HG03039 (cell line): ENCODE measurements at regions not wholly inside any gene's neighbourhood (a gene's known extent, or its start where the extent isn't known, plus 50 kb on each side); places are given as distances from the start of the nearest gene placed in this dataset.
A peak's percentile ranks its signal among the peaks of the same experiment; 100 is the strongest.
"Not testable (repeated sequence)": the region's sequence is repeated elsewhere in the genome, so short reads cannot be mapped to it uniquely, and the experiment has no call there.

Experiments
- ATAC-seq: cut with Tn5 transposase; IDR thresholded peaks from one replicate; pipeline ENCODE4 v1.9.1; 2021; ENCODE audit warnings: mild to moderate bottlenecking, moderate library complexity; ENCODE audit not compliant: unreplicated experiment

DNA sequence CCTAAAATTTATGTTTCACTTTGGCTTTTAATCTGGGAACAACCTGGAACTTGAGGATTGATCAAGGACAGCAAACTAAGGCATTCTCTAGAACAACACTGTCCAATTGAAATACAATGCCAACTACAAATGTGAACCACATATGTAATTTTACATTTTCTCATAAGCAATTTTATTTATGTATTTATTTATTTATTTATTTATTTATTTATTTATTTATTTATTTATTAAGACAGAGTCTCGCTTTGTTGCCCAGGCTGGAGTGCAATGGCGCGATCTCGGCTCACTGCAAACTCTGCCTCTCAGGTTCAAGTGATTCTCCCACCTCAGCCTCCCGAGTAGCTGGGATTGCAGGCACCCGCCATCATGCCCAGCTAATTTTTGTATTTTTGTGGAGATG is 448.7 kb downstream of the BUD13 start:
- not testable (repeated sequence) for ATAC-seq

DNA sequence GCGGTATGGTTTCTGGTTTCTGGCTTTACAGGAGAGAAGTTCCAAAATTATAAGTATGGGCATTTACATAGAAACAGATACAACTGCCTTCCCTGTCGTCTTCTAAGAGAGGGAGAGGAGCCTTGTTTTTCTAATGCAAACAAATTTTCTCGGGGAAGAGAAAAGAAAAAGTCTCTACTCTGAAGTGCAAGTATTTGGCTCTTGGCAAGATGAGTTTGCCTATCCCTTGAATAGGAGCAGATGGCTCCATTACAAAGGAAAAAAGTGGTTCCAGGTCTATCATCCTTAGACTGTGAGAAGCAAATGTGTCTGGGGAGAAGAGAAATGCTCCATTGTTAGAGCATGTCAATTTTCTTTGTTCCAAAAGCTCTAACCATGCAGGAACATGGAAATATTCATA is 455.6 kb downstream of the BUD13 start:
- no peak for ATAC-seq

DNA sequence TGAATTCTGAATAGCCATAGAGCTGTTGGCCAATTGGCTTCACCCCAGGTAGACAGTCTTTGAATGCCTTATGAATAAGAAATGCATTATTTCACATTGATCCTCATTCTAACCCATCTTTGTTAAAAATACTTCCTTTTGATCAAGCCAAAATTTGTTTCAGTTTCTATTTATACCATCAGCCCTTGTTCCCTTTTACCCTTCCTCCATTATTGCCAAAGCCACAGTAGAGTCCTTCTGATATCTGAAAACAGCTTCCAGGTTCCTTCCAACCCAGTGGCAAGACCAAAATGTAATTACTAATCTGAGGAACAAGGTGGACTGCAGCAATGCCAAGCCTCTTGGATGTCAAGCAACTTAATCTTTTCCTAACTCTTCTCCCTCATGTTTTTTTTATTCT is 458.8 kb downstream of the BUD13 start:
- ATAC-seq: no peak

DNA sequence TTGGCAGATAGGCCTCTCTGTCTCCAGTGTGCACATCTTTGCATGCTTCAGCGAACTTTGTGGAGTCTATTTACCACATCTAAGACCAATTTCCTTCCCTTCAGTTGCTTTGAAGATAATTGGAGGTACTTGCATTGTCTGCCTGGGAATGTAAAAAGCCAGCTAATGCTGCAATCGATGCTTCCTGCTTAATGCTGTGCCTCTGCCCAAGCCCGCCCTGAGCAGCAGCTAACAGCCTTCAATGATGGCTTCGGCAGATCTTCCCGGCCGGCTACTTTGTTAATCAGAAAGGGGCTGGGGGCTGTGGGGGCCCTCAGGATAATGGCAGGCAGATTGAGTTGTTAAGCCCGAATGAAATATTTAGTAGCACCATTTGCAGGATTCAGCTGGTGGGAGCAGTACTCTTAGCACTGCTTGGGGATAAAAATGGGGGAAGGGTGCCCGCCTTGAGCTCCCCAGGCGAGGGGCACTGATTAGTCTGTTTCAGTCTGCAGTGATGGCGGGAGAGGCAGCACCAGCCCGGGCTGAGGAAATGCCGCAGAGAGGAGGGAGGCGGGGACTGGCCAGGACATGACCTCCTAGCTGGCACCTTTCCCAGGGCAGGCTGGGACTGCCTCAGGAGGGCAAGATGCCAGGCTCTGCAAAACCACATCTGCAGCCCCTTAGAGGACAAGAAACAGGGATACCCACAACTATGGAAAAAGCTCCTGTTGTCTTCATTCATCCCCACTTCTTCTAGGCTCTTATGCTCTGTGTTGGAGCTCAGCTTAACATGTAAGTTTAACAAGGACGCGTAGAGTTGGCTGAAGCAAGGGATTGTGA is 460.0 kb downstream of the BUD13 start:
- ATAC-seq: no peak

DNA sequence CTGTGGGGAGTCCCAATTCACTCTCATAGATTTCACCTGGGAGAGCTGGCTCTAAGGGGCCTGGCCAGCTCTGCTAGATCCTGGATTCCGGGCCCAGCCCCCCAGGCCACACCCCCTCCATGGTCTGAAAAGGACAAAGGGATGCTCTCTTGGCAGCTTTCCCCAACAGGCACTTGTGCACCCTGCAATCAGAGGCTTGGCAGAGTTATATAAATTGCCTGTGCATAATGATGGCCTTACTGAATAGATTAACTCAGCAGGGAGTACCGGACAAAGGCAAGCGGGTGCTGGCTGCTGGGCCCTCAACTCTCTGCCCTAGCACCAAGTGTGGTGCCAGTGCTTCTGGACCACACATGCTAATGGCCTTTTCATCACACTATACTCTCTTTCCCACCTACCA is 461.6 kb downstream of the BUD13 start:
- no peak for ATAC-seq

DNA sequence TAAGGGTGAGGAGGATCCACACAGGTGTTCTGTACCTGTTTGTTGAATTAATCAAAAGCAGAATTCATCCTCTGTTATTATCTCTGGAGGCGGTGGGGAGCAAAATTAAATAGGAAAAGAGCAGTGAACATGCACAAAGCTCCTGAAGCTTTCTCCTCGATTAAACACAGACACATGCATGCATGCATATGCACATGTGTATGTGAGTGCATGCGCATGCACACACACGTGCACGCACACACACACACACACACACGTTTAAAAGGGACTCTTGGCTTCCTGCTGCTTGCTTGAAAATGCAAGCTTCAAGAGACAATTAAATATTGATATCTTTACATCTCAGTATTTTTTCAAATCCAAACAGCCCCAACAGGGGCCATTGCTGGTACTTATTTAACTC is 462.1 kb downstream of the BUD13 start:
- no peak for ATAC-seq

DNA sequence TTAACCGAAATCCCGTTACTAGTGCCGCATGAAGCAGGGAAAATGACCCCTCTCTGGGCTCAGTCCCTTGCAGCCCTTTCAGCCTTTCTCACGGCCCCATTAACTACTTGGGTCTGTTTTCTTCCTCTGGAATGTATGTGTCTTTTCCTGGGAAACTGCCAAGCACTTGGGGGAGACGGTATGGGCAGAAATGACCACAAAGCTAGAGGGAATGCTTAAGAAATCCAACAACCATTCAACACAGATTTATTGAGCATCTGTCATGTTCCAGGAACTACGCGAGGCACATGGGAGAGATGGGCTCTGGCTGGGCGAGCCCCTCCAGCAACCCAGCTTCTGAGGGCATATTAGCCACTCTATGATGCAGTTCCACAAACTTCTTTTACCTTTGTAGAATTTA is 462.6 kb downstream of the BUD13 start:
- no peak for ATAC-seq

DNA sequence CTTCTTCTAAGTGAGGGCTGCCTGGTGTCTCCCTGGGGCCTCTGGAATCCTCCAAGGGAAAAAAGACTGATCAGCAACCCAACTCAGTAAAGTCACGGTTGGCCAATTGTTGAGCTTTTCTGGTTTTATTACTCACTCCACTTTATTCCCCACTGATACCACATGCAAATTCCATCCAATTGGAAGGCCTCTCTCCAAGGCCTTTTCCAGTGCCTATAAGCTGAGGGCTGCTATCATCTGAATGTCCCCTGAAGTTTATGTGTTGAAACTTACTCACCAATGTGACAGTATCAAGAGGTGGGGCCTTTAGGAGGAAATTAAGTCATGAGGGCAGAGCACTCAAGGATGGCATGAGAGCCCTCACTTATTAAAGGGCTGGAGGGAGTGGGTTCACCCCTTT is 463.3 kb downstream of the BUD13 start:
- ATAC-seq: no peak

DNA sequence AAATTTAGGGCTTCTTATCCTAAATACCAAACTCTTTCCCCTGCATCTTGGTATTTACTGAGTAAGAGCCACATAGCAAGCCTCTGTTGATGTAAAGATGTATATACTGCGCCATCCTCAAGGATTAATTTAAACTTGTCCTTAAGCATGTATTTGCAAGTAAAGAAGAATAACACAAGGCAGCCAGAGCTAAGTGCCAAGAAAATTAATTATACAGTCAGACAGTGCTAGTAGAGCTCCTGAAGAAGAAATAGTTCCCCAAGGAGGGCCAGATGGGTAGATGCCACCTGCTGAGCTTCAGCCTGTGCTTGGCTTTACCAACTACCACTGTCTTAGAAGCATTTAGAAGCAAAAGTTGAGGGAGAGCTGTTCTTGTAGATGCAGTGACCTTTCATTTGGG is 470.0 kb downstream of the BUD13 start:
- no peak for ATAC-seq

DNA sequence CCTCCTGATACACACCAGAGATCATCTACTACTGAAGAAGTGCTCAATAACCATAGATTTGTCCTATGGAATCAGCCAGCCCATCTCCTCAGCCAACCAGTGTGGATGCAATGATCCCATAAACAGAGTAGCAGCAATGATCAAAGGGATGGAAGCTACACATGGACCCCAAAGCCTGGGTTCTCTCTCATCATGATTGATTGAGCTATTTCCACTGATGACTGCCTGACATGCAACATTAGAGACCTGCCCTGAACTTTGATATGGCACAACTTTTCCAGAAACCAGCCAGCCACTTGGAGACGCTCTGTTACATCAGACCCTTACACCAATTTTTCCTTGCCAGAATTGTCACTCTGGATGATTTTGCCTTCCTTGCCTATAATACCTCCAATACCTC is 471.6 kb downstream of the BUD13 start:
- no peak for ATAC-seq

DNA sequence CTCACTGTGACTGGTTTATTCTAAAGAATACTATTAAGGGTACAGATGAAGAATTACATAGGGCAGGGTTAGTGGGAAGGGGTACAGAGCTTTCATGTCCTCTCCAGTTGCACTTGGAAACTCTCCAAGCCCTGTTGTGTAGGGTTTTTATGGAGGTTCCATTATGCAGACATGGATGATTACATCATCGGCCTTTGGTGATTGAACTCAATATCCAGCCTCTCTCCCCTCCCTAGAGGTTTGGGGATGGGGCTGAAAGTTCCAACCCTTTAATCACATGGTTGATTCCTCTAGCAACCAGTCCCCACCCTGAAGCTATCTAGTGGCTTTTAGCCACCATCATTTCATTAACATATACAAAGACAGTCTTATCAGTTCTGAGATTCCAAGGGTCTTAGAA is 472.6 kb downstream of the BUD13 start:
- ATAC-seq: no peak

DNA sequence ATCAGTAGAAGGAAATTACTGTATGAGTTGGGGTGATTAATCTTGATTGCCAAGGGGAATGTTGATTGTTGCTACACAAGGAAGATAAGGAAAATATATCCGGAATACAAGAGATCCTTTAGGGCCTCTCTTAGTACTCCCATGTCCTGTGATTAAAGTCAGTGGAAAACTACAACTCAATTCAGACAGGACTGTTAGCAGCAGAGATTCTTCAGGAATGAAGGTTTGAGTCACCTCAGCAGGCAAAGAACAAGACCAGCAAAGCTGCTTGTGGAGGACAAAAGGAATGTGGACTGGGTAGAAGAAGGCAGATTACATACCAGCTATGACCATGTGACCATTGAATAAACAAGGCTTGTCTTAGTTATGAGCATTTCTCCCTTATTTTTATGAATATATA is 478.2 kb downstream of the BUD13 start:
- no peak for ATAC-seq

DNA sequence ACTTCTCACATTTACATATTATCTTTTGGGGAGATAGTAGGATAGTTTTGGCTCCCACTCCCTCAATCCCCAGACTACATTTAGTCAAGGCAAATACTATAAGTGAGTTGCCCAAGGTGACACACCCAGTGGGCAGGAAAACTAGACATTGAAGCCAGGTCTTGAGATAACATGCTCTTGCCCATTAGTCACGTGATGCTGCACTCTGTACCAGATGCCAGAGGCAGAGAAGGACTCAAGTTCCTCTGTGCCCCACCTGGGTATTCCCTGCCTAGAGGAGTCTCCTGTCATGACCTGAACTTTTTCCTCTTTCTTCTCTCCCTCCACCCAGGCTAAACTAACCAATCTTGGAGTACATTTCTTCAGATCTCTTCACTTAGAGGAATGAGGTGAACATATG is 484.9 kb downstream of the BUD13 start:
- ATAC-seq: no peak

DNA sequence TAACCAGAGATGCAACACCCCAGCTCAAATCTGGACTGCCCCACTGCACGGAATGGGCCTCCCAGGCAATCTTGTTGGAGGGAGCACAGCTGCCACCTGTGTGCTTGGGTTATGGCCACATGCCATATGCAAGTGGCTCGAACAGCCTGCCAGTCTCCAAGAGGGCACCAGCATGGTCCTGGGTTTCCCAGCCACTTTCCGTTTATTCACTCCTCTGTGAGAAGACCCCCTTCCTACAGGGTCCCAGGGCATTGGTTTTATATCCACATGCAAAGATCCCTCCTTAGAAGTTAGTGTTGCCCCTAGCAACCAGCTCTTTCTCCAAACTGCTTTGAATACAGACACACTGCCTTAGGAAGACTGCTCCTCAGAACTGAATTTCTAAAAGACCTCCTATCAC is 487.8 kb downstream of the BUD13 start:
- ATAC-seq: no peak

DNA sequence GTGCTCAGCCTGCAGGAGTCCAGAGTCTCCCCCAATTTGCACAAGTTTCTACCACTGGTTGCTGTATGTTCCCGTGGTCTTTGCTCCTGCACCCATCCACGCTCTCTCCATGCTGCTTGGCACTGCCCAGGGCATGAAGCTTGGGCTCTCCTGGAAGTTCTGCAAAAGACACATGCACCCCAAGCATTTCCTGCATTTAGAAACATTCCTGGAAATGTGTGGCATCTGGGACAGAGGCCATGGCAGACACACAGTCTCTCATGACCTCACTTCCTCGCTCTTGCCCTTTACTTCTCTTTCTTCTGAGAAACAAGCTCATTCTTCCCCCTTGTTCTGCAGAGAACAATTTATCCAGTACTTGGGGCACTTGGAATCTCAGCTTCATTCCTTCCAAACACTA is 489.5 kb downstream of the BUD13 start:
- no peak for ATAC-seq

DNA sequence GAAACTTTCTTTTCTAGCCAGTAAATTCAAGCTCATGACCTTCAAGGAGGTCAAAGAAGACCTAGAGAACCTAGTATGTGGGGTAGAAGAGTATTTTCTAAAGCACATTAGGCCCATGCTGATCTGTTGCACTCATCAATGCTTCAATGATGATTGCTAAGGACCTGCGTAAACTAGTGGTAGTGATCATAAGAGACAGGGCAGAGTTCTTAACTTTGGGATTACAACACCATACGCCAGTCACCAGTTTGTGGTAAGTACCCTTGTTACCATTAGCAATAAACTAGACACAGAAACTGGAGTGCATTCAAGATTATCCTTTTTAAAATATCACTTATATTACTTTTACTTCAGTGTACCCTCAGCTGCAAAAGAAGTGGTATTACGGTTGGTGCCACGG is 490.3 kb downstream of the BUD13 start:
- no peak for ATAC-seq

DNA sequence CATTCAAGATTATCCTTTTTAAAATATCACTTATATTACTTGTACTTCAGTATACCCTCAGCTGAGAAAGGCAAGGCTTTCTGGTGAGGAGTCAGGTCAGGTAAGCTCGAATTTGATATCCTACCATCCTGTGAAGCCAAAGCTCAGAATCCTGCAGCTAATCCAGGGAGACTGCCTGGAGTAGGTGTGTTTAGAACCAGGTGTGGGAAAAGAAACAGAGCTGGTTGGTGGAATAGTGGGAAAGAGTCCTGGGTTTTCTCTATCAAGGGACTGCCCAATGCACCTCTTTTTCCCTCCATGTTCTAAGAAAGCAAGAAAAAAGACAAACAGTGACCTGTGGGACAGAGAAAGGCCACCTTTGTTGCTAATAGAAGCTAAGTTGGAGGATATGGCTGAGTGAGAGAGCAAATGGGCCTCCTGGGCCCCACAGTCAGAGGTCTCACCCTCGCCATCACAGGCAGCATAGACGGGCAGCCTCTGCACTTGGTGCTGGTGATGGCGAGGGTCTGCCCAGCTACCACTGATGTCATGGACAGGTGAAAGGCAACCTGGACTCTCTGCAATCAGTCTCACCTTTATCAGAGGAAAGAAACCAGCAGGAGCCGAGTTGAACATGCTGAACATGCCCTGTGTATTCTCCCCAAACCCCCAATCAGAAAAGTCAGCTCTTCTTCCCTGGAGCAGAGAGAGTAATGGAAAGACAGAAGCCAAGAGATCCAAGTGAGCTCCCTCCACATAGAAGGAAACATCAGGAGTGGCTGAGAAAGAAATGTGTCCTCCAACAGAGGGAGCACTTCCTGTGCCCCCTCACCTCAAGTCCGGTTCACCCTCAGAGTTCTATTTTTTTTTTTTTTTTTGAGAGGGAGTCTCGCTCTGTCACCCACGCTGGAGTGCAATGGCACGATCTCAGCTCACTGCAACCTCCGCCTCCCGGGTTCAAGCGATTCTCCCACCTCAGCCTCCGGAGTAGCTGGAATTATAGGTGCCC is 491.3 kb downstream of the BUD13 start:
- no peak for ATAC-seq

DNA sequence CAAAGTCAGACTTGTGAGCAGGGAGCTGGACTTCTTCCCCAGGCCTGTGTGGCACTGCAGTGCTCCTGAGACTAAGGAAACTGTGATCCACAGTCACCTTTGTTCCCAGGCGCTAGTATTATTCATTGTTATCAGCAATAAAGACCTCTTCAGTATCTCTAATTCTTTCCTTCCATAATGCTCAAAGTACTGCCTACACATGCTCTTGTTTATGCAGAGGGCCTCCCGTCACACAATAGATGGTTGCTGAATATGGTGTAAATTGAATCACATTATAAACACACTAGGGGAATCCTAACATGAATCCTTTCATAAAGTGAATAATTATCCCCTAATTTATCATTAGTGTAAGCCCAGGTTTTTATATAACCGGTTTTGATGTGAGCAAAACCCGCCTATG is 493.3 kb downstream of the BUD13 start:
- no peak for ATAC-seq

DNA sequence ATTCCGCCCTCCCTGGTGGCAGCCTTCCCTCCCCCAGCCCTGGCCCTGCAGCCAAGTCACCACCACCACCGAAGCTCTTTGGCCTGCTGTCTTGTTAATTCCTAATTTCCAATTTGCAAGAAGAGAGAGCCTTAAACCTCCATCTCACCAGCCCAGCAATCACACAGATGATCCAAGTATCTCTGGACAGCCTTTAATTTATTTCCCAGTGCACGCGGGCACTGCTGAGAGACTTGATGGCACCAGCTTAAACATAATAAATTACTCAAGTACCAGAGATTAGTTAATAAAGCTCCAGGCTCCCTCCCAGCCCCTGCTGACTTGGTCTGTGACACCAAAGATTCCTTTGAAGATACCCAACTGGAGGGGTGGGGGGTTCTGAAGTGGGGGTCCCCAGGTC is 494.7 kb downstream of the BUD13 start:
- no peak for ATAC-seq

DNA sequence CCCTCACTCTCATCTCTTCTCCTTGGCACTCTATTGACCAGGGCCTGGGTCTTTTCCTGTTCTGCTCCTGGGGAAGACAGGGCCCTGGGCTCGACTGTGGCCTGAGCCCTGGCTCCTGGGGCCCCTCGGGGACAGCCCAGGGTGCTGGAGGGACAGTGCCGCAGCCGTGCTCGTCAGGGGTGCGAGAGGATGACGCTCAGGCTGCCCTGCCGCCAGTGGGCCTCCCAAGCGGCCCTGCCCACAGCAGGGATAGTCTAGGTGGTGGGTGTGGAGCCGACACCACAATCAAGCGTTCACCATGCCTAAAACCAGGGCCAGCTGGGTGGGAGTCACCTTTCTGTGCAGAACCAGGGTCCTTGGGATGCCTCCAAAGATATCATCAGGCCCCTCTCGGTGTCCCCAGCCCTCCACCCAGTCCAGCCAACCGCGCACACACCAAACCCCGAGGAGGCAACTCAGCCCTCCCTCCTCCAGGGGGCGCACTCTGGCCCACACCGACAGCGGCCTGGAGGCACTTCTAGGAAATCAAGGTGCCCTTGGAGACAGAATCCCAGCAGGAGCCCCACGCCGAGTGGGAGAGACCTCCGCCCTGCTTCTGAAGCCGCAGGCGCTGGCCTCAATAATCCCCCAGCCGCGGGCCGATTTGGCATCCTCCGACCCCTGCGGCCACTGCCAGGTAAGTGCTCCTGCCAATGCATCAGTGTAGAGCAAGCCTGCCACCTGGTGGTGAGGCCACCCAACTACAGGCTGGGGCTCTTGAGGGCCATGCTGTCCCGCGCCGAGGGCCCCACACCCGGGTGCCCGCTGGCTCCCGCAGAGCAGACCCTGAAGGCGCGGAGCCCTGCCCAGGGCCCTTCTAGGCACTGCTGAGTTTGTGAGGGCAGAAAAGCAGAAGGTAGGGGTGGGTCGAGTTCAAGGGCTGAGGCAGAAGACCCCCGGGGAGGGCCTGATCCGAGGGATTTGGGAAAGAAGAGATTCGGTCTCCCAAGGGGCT is 496.4 kb downstream of the BUD13 start:
- peak; percentile 72 for ATAC-seq

DNA sequence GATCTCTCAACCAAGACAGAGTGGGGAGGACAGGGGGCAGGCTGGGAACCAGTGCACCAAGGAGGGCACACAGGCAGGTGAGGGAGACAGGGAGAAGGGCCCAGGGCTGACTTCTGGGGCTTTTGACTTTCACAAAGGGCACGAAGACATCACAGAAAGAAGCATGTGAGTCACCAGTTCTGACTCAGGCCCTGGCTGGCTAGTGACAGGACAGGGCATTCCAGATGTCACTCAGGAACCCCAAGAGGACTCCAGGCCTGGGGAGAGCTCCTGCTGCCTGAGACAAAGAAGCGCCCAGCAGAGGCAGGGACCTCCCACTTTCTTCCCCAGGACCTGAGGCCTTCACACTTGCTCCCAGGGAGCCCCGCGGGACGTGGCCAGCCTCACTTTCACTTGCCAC is 497.2 kb downstream of the BUD13 start:
- ATAC-seq: no peak
